Gastrocnemius medialis (tissue), 4 donors: ENCODE measurements at regions not wholly inside any gene's neighbourhood (a gene's known extent, or its start where the extent isn't known, plus 50 kb on each side); places are given as distances from the start of the nearest gene placed in this dataset.

Experiments
- ATAC-seq, 2 donors: fragments of 150-250 bp; one replicate each; pipeline ENCODE4 v1.9.1; 2016
- DNase-seq, 2 donors: peaks; one replicate each; pipeline ENCODE4 v3.0.0-alpha.2; 2019
- H3K27ac ChIP-seq, 4 donors: fragments of 200-600 bp; sonication (generic); 1 replicate in 1 of 4; 2 replicates in 3 of 4; pipeline ENCODE4 v1.5.1; 2016 to 2018; ENCODE audit warnings: mild to moderate bottlenecking in 2 of 4, moderate library complexity in 1 of 4
- H3K27me3 ChIP-seq, 3 donors: fragments of 200-600 bp; sonication (generic) in 2 of 3; 1 replicate in 1 of 3; 2 replicates in 2 of 3; pipeline versions ENCODE4 v1.5.1 to v1.6.0; 2016 to 2019; ENCODE audit warnings: mild to moderate bottlenecking in 1 of 3, moderate library complexity in 1 of 3
- H3K36me3 ChIP-seq, 2 donors: fragments of 200-600 bp; sonication (generic) in 1 of 2; one replicate each; pipeline ENCODE4 v1.5.1; 2017 to 2018
- H3K4me1 ChIP-seq, 2 donors: fragments of 200-600 bp; sonication (generic) in 1 of 2; one replicate each; pipeline ENCODE4 v1.5.1; 2016 to 2017; ENCODE audit warnings: mild to moderate bottlenecking in 2 of 2
- H3K4me3 ChIP-seq, 4 donors: fragments of 200-600 bp; sonication (generic) in 3 of 4; 1 replicate in 1 of 4; 2 replicates in 3 of 4; pipeline ENCODE4 v1.5.1; 2016 to 2019; ENCODE audit warnings: mild to moderate bottlenecking in 2 of 4
- H3K9me3 ChIP-seq, 3 donors: fragments of 200-600 bp; sonication (generic) in 2 of 3; 1 replicate in 1 of 3; 2 replicates in 2 of 3; pipeline ENCODE4 v1.5.1; 2016 to 2019
- POLR2A ChIP-seq, 2 donors: fragments of 450-650 bp; IDR thresholded peaks; one replicate each; pipeline ENCODE4 v1.6.1; 2017; ENCODE audit warnings: antibody characterized with exemption in 2 of 2, mild to moderate bottlenecking in 2 of 2, moderate library complexity in 2 of 2
- in situ Hi-C, 4 donors: fragments of 200-750 bp; cut with MboI; loops; one replicate each; pipeline versions ENCODE4 v1.15.0 to v1.8.0; 2017; ENCODE audit warnings: low sequenced_read_pairs in 4 of 4
- intact Hi-C: fragments of 100-400 bp; cut with DNase I; formaldehyde crosslinking; loops from one replicate; pipeline ENCODE4 v1.15.1; 2023; ENCODE audit warnings: low total_unique reads
- TF ChIP-seq, protein P1 (sequence below), 5 experiments: fragments of 450-650 bp in 3 of 5; fragments of 200-600 bp in 2 of 5; sonication (generic) in 2 of 5; IDR thresholded peaks in 4 of 5; conservative IDR thresholded peaks in 1 of 5; 1 replicate in 4 of 5; 2 replicates in 1 of 5; pipeline ENCODE4 v1.5.1; 2016 to 2019; ENCODE audit warnings: antibody characterized with exemption in 5 of 5, mild to moderate bottlenecking in 3 of 5, moderate library complexity in 3 of 5

GRCh38 chr7:12127455-12127854 lies 83.6 kb upstream of the TMEM106B start:
- Histone ChIP-seq H3K9me3 (no peaks in the 10 kb centered on the region), H3K36me3 (no peaks in the 10 kb centered on the region), H3K27ac (no peak overlapping the region), H3K27me3 (no peaks in the 10 kb centered on the region), H3K4me1 (no peaks in the 10 kb centered on the region), H3K4me3 (no peak overlapping the region)
- no peak for TF ChIP-seq POLR2A (IDR thresholded peaks at IDR 0.05)
- TF ChIP-seq, protein P1, sequence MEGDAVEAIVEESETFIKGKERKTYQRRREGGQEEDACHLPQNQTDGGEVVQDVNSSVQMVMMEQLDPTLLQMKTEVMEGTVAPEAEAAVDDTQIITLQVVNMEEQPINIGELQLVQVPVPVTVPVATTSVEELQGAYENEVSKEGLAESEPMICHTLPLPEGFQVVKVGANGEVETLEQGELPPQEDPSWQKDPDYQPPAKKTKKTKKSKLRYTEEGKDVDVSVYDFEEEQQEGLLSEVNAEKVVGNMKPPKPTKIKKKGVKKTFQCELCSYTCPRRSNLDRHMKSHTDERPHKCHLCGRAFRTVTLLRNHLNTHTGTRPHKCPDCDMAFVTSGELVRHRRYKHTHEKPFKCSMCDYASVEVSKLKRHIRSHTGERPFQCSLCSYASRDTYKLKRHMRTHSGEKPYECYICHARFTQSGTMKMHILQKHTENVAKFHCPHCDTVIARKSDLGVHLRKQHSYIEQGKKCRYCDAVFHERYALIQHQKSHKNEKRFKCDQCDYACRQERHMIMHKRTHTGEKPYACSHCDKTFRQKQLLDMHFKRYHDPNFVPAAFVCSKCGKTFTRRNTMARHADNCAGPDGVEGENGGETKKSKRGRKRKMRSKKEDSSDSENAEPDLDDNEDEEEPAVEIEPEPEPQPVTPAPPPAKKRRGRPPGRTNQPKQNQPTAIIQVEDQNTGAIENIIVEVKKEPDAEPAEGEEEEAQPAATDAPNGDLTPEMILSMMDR (IDR thresholded peaks at IDR 0.05 in 4 of 5, conservative IDR thresholded peaks at IDR 0.05 in 1 of 5), result no peak
- intact Hi-C loops, result no loop called here
- DNase-seq (no peak), ATAC-seq (no peak)
- in situ Hi-C loops, result no loop called here

DNA sequence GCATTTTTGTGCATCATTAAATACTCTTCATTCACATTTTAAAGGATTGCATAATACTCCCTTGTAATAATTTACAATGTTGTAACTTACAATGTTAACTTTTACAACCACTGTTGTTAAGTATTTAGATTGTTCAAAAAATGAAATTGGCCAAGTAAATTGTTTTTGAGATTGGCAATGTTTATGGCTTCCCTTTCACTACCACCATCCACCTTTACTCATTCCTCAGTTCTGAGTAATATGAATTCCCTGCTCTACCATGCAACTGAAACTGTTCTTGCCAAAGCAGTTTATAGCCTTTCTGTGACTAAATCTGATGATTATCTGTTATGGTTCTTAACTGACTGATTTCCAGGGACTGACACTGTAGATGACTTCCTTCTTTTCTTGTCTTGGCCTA lies 80.5 kb upstream of the TMEM106B start:
- Histone ChIP-seq H3K4me1 (no peaks in the 10 kb centered on the region), H3K27ac (no peak overlapping the region), H3K4me3 (no peak overlapping the region), H3K9me3 (no peaks in the 10 kb centered on the region), H3K36me3 (no peaks in the 10 kb centered on the region), H3K27me3 (no peaks in the 10 kb centered on the region)
- intact Hi-C loops, result no loop called here
- DNase-seq, result no peak
- in situ Hi-C loops, result no loop called here
- TF ChIP-seq, protein P1 (IDR thresholded peaks at IDR 0.05 in 4 of 5, conservative IDR thresholded peaks at IDR 0.05 in 1 of 5), result no peak
- TF ChIP-seq POLR2A (IDR thresholded peaks at IDR 0.05), result no peak
- ATAC-seq, result no peak

DNA sequence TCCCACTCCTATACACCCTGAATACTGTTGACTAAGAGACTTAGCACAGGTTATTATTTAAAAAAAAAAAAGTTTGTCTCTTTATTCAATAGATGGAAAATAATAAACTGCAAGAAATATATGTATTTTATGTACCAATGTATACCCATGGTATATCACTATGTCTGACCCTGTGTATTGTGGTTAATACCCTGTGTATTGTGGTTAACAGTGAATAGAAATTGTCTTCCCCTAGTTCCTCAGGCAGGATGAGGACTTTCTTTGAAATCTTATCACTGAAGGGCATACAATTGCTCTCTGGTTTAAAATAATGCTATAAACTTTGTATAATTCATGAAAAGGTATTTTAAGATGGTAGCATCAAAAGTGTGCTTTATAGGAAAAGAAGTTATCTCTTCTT lies 80.0 kb upstream of the TMEM106B start:
- no peaks in the 10 kb centered on the region for H3K4me1 ChIP-seq
- no peak overlapping the region for H3K27ac ChIP-seq
- H3K36me3 ChIP-seq, result no peaks in the 10 kb centered on the region
- TF ChIP-seq POLR2A (IDR thresholded peaks at IDR 0.05), result no peak
- TF ChIP-seq, protein P1 (IDR thresholded peaks at IDR 0.05 in 4 of 5, conservative IDR thresholded peaks at IDR 0.05 in 1 of 5), result no peak
- DNase-seq (no peak), ATAC-seq (no peak)
- H3K27me3 ChIP-seq, result no peaks in the 10 kb centered on the region
- in situ Hi-C loops, result no loop called here
- no peak overlapping the region for H3K4me3 ChIP-seq
- H3K9me3 ChIP-seq, result no peaks in the 10 kb centered on the region
- intact Hi-C loops, result no loop called here

DNA sequence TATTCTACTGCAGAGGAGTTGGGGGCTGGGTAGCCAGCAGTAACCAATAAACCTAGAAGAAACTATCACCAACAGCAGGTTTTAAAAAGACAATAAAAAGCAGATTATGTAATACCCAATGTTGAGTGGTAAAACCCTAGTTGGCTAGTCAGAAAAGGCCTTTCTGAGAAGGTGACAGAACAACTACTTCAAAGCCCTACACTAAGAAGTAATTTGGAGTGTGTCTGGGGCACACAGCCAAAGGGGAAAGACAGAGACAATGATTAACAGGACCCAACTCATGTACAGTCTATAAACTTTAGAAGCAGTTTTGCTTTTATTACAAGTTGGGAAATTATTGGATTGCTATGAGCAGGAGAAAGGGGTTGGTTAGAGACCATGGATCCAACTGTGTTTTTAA lies 77.2 kb upstream of the TMEM106B start:
- no peaks in the 10 kb centered on the region for H3K27me3 ChIP-seq
- TF ChIP-seq, protein P1 (IDR thresholded peaks at IDR 0.05 in 4 of 5, conservative IDR thresholded peaks at IDR 0.05 in 1 of 5), result no peak
- no peak for TF ChIP-seq POLR2A (IDR thresholded peaks at IDR 0.05)
- H3K4me3 ChIP-seq, result no peak overlapping the region
- no peaks in the 10 kb centered on the region for H3K4me1 ChIP-seq
- H3K36me3 ChIP-seq, result no peaks in the 10 kb centered on the region
- no peak overlapping the region for H3K27ac ChIP-seq
- intact Hi-C loops (no loop called here), in situ Hi-C loops (no loop called here)
- ATAC-seq (no peak), DNase-seq (no peak)
- no peaks in the 10 kb centered on the region for H3K9me3 ChIP-seq

DNA sequence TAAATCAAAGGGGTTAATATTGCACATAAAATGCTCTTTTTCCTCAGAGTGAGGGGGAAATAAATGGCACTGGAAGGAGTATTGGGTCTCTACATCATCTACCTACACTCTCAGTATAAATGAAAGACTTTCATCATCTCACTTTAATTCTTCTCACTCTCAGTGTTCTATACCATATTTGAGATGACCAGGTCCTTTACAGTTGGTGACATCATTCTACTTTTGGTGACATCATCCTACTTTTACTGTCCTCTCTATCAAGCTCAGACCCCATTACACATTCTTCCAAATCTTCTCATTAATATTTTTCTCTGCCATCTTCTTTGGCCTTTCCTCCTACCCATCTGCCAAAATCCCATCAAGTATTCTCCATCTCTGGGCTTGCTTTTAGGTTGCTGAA lies 74.6 kb upstream of the TMEM106B start:
- Histone ChIP-seq H3K4me1 (no peaks in the 10 kb centered on the region), H3K27me3 (no peaks in the 10 kb centered on the region), H3K4me3 (no peak overlapping the region), H3K9me3 (no peaks in the 10 kb centered on the region), H3K36me3 (no peaks in the 10 kb centered on the region), H3K27ac (no peak overlapping the region)
- no peak for DNase-seq
- in situ Hi-C loops (no loop called here), intact Hi-C loops (no loop called here)
- ATAC-seq, result no peak
- TF ChIP-seq, protein P1 (IDR thresholded peaks at IDR 0.05 in 4 of 5, conservative IDR thresholded peaks at IDR 0.05 in 1 of 5), result no peak
- no peak for TF ChIP-seq POLR2A (IDR thresholded peaks at IDR 0.05)
